Body of pancreas (tissue), 4 donors: ENCODE measurements at regions not wholly inside any gene's neighbourhood (a gene's known extent, or its start where the extent isn't known, plus 50 kb on each side); places are given as distances from the start of the nearest gene placed in this dataset.

Experiments
- ATAC-seq: fragments of 150-250 bp; one replicate; pipeline ENCODE4 v1.9.1; 2016
- DNase-seq, 4 donors: peaks; one replicate each; pipeline ENCODE4 v3.0.0-alpha.2; 2019
- H3K27ac ChIP-seq, 4 donors: fragments of 200-600 bp; sonication (generic); 1 replicate in 3 of 4; 2 replicates in 1 of 4; pipeline versions ENCODE4 v1.5.1 to v1.6.1; 2016 to 2019; ENCODE audit warnings: mild to moderate bottlenecking in 1 of 4, mixed read lengths in 1 of 4, moderate library complexity in 1 of 4
- H3K27me3 ChIP-seq, 2 donors: fragments of 200-600 bp; sonication (generic); one replicate each; pipeline ENCODE4 v1.6.0; 2016; ENCODE audit warnings: mild to moderate bottlenecking in 1 of 2
- H3K36me3 ChIP-seq, 2 donors: fragments of 200-600 bp; sonication (generic); replicated peaks in 1 of 2; 2 replicates each; pipeline ENCODE4 v1.5.1; 2016; ENCODE audit warnings: low read depth in 2 of 2; ENCODE audit not compliant: insufficient read depth in 1 of 2
- H3K4me1 ChIP-seq: fragments of 200-600 bp; sonication (generic); one replicate; pipeline ENCODE4 v1.6.0; 2016
- H3K4me3 ChIP-seq, 2 donors: fragments of 200-600 bp; sonication (generic); 1 replicate in 1 of 2; 2 replicates in 1 of 2; pipeline ENCODE4 v1.5.1; 2016 to 2019
- H3K9me3 ChIP-seq, 3 donors: fragments of 200-600 bp; sonication (generic); 1 replicate in 2 of 3; 2 replicates in 1 of 3; pipeline ENCODE4 v1.5.1; 2016
- CTCF ChIP-seq, 7 experiments: fragments of 450-650 bp in 4 of 7; fragments of 200-600 bp in 3 of 7; sonication (generic) in 3 of 7; IDR thresholded peaks; one replicate each; pipeline ENCODE4 v1.5.1; 2016 to 2019; ENCODE audit warnings: antibody characterized with exemption in 7 of 7
- POLR2A ChIP-seq, 3 donors: fragments of 450-650 bp; IDR thresholded peaks; one replicate each; pipeline ENCODE4 v1.6.1; 2016; ENCODE audit warnings: antibody characterized with exemption in 3 of 3, mild to moderate bottlenecking in 2 of 3
- WGBS, 2 donors: methylation state at CpG; one replicate each; pipeline ENCODE4 v1.1.5; 2017; 5-methylcytosine and 5-hydroxymethylcytosine counted together
- intact Hi-C: fragments of 100-400 bp; cut with DNase I; formaldehyde crosslinking; loops from one replicate; pipeline ENCODE4 v1.15.1; 2023

- no peak overlapping the region for H3K4me3 ChIP-seq
- H3K27me3 ChIP-seq: no peaks in the 10 kb centered on the region
- no peaks in the 10 kb centered on the region for H3K36me3 ChIP-seq
- TF ChIP-seq CTCF (IDR thresholded peaks at IDR 0.05) (no peak), POLR2A (IDR thresholded peaks at IDR 0.05) (no peak)
- 50 to 67% methylated on average over 6 to 7 of the region's 7 CpGs for WGBS, 2 donors
- H3K4me1 ChIP-seq: no peaks in the 10 kb centered on the region
- no peaks in the 10 kb centered on the region for H3K9me3 ChIP-seq
- DNase-seq: no peak
- intact Hi-C loops: no loop called here
- H3K27ac ChIP-seq: no peak overlapping the region
- ATAC-seq: no peak
Measured at GRCh38 chr2:117308861-117309770, 505.4 kb upstream of the DDX18 start.

GRCh38 chr2:117321816-117322215 is 492.7 kb upstream of the DDX18 start:
- TF ChIP-seq POLR2A (IDR thresholded peaks at IDR 0.05) (no peak), CTCF (IDR thresholded peaks at IDR 0.05) (no peak)
- Histone ChIP-seq H3K27me3 (no peaks in the 10 kb centered on the region), H3K36me3 (no peaks in the 10 kb centered on the region), H3K4me1 (no peaks in the 10 kb centered on the region), H3K4me3 (no peak overlapping the region), H3K27ac (no peak overlapping the region), H3K9me3 (no peaks in the 10 kb centered on the region)
- 48 to 64% methylated on average over 2 of the region's 2 CpGs for WGBS, 2 donors
- intact Hi-C loops: no loop called here
- ATAC-seq: no peak
- DNase-seq: no peak

GRCh38 chr2:117323331-117323730 is 491.2 kb upstream of the DDX18 start:
- H3K27ac ChIP-seq: no peak overlapping the region
- DNase-seq: peak in 1 of 4 donors; percentile 13
- 7 to 10% methylated on average over 8 of the region's 8 CpGs for WGBS, 2 donors
- intact Hi-C loops: no loop called here
- H3K4me1 ChIP-seq: no peaks in the 10 kb centered on the region
- no peak overlapping the region for H3K4me3 ChIP-seq
- H3K9me3 ChIP-seq: no peaks in the 10 kb centered on the region
- no peaks in the 10 kb centered on the region for H3K27me3 ChIP-seq
- no peak for ATAC-seq
- TF ChIP-seq CTCF (IDR thresholded peaks at IDR 0.05): no peak
- TF ChIP-seq POLR2A (IDR thresholded peaks at IDR 0.05): no peak
- H3K36me3 ChIP-seq: no peaks in the 10 kb centered on the region

GRCh38 chr2:117330641-117331040 is 483.9 kb upstream of the DDX18 start:
- no peak for ATAC-seq

More at GRCh38 chr2:117330641-117331040, 483.9 kb upstream of the DDX18 start:
- no peak for TF ChIP-seq POLR2A (IDR thresholded peaks at IDR 0.05)
- no peak for TF ChIP-seq CTCF (IDR thresholded peaks at IDR 0.05)
- no peak for DNase-seq
- Histone ChIP-seq H3K4me3 (no peak overlapping the region), H3K27me3 (no peaks in the 10 kb centered on the region), H3K36me3 (no peaks in the 10 kb centered on the region), H3K27ac (no peak overlapping the region), H3K4me1 (no peaks in the 10 kb centered on the region), H3K9me3 (no peaks in the 10 kb centered on the region)
- WGBS, 2 donors: 20 to 31% methylated on average over 4 of the region's 4 CpGs
- intact Hi-C loops: no loop called here
